CD4-positive, alpha-beta memory T cell (primary cell): ENCODE measurements at regions not wholly inside any gene's neighbourhood (a gene's known extent, or its start where the extent isn't known, plus 50 kb on each side); places are given as distances from the start of the nearest gene placed in this dataset.

Source experiments
- CTCF ChIA-PET: fragments of 350-600 bp; sonication (Branson Sonifier 250); formaldehyde crosslinking; loops from one replicate; lab custom pipeline; 2021; ENCODE audit warnings: inconsistent platforms; ENCODE audit not compliant: partially characterized antibody; lab: Charles Lee
- POLR2A ChIA-PET: fragments of 350-600 bp; sonication (Branson Sonifier 250); formaldehyde crosslinking; loops from one replicate; lab custom pipeline; 2021; ENCODE audit not compliant: partially characterized antibody; lab: Charles Lee
- DNase-seq, 5 donors: peaks; one replicate each; pipeline versions ENCODE4 v3.0.0 to v3.0.0-alpha.2; 2020 to 2022; ENCODE audit warnings: mixed read lengths in 1 of 5
- H3K27ac ChIP-seq: one replicate; pipeline ENCODE4 v1.7.0; 2013; ENCODE audit warnings: low read depth, low read length
- H3K27me3 ChIP-seq: 2 replicates; pipeline ENCODE4 v1.7.0; 2013; ENCODE audit warnings: mild to moderate bottlenecking, low read length, moderate library complexity; ENCODE audit not compliant: insufficient read depth
- H3K36me3 ChIP-seq: 2 replicates; pipeline ENCODE4 v1.7.0; 2013; ENCODE audit warnings: mild to moderate bottlenecking, low read length, moderate library complexity; ENCODE audit not compliant: insufficient read depth
- H3K4me1 ChIP-seq: 2 replicates; pipeline ENCODE4 v1.7.0; 2013; ENCODE audit warnings: mild to moderate bottlenecking, low read length, moderate library complexity; ENCODE audit not compliant: insufficient read depth
- H3K4me3 ChIP-seq, 2 donors: one replicate each; pipeline ENCODE4 v1.7.0; 2013; ENCODE audit warnings: low read length in 2 of 2, mild to moderate bottlenecking in 1 of 2
- H3K9me3 ChIP-seq, 2 donors: one replicate each; pipeline ENCODE4 v1.7.0; 2013; ENCODE audit warnings: low read length in 2 of 2, control low read depth in 1 of 2; ENCODE audit not compliant: control insufficient read depth in 1 of 2
- H3K27ac Mint-ChIP-seq, 7 donors: one replicate each; pipeline ENCODE4 v1.8.0; 2020 to 2021; ENCODE audit warnings: mixed read lengths in 7 of 7, mild to moderate bottlenecking in 6 of 7, inconsistent platforms in 3 of 7, moderate library complexity in 3 of 7
- H3K27me3 Mint-ChIP-seq, 2 donors: one replicate each; pipeline ENCODE4 v1.8.0; 2020 to 2021; ENCODE audit warnings: mixed read lengths in 2 of 2
- H3K36me3 Mint-ChIP-seq, 2 donors: one replicate each; pipeline ENCODE4 v1.8.0; 2020 to 2021; ENCODE audit warnings: mixed read lengths in 2 of 2, inconsistent platforms in 1 of 2, mild to moderate bottlenecking in 1 of 2
- H3K4me1 Mint-ChIP-seq, 4 donors: one replicate each; pipeline ENCODE4 v1.8.0; 2020 to 2021; ENCODE audit warnings: mixed read lengths in 4 of 4, mild to moderate bottlenecking in 1 of 4
- H3K4me3 Mint-ChIP-seq, 8 donors: one replicate each; pipeline ENCODE4 v1.8.0; 2020 to 2021; ENCODE audit warnings: mixed read lengths in 8 of 8, mild to moderate bottlenecking in 7 of 8, moderate library complexity in 6 of 8, inconsistent platforms in 3 of 8
- H3K9me3 Mint-ChIP-seq, 8 donors: one replicate each; pipeline ENCODE4 v1.8.0; 2020 to 2021; ENCODE audit warnings: mixed read lengths in 8 of 8, mild to moderate bottlenecking in 5 of 8, inconsistent platforms in 3 of 8, moderate library complexity in 1 of 8
- intact Hi-C: fragments of 100-400 bp; cut with micrococcal nuclease; formaldehyde crosslinking; loops from one replicate; pipeline ENCODE4 v1.15.1; 2023

DNA sequence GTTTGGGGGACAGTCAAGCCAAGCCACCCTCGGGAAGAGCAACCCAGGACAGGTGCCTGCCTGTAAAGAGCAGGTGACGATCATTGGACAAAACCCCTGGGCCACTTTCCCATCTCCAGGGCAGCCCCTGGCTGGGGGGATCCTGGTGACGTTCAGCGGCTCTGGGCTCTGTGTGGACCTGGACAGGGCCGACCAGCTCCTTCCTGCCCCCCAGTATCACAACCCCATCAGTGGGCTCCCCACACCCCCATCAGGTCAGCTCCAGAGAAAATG lies 57.3 kb upstream of the ASAP2 start:
- Mint-ChIP-seq H3K27me3 (peaks cover 5 to 27% of the 10 kb centered on the region in 2 donors), H3K4me3 (no peak overlapping the region), H3K36me3 (no peaks in the 10 kb centered on the region), H3K9me3 (no peaks in the 10 kb centered on the region), H3K4me1 (no peaks in the 10 kb centered on the region), H3K27ac (no peak overlapping the region)
- no peaks in the 10 kb centered on the region for H3K4me1 ChIP-seq
- intact Hi-C loops = no loop called here
- no peak overlapping the region for H3K27ac ChIP-seq
- H3K27me3 ChIP-seq = peaks cover 4% of the 10 kb centered on the region
- no peaks in the 10 kb centered on the region for H3K9me3 ChIP-seq
- CTCF ChIA-PET = no interaction called here
- H3K36me3 ChIP-seq = no peaks in the 10 kb centered on the region
- POLR2A ChIA-PET = no interaction called here
- no peak for DNase-seq
- H3K4me3 ChIP-seq = no peak overlapping the region

DNA sequence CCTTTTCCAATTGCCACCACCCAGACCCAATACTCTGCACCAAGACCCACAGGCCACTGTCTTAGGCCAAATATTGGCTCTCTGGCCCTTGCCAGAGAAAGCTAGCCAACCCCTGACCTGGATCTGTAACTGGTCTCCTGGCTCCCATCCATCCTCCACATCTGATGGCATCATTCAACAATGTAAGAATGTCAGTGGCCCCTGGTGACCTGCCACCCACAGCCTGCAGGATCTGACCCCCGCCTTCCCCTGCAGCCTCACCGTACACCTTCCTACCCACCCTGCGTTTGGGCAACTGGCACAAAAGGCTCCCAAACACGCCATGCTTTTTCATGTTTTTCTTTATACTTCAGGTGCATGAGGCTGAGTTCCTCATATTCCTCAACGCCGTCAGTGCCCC lies 60.0 kb upstream of the ASAP2 start:
- intact Hi-C loops = no loop called here
- CTCF ChIA-PET = no interaction called here

DNA sequence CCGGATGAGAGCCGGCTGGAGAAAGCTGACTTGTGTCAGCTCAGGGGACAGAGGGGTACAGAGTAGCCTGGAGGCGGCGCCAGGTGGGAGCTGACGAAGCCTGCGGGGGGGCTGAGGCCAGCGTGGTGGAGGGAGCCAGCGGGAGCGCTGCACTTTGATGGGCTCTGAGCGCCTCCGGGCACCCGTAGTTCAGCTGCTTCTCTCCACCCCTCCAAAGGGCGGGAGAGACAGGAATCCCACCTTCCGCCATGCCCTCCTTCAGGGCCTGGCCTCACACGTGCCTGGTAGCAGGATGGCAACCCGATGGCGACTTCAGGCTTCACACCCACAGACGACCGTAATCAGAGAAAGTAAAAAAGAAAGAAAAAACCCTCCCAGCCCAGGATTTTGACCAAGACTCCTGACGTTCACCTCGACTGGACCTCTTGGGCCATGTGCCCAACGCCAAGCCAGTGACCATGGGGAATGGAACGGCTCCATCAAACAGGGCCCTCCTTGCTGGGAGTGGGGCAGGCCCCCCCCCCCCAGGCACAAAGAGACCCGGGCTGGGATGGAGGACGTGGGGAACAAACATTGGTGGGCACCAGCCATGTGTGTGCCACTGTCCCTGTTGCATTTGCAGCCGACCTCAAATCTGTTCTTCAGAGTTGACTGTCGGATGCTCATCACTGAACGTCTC lies 60.7 kb upstream of the ASAP2 start:
- Mint-ChIP-seq H3K27ac (no peak overlapping the region), H3K4me3 (no peak overlapping the region), H3K9me3 (no peaks in the 10 kb centered on the region), H3K27me3 (peaks cover 3 to 26% of the 10 kb centered on the region in 2 donors), H3K4me1 (peaks cover 0 to 5% (median 1%) of the 10 kb centered on the region in 4 donors), H3K36me3 (no peaks in the 10 kb centered on the region)
- H3K9me3 ChIP-seq = no peaks in the 10 kb centered on the region
- H3K4me3 ChIP-seq = no peak overlapping the region
- H3K27ac ChIP-seq = no peak overlapping the region
- POLR2A ChIA-PET = no interaction called here
- H3K36me3 ChIP-seq = no peaks in the 10 kb centered on the region
- intact Hi-C loops = no loop called here
- H3K27me3 ChIP-seq = peaks cover 4% of the 10 kb centered on the region
- peaks cover 5% of the 10 kb centered on the region for H3K4me1 ChIP-seq
- no peak for DNase-seq
- CTCF ChIA-PET = interaction anchor here (0.5 kb wide), 1 partner anchor 20 kb away, joined by 3 read pairs; no protein-coding TSS in a partner anchor

More for the DNA sequence above, 60.0 kb upstream of the ASAP2 start:
- Histone ChIP-seq H3K36me3 (no peaks in the 10 kb centered on the region), H3K4me1 (peaks cover 5% of the 10 kb centered on the region), H3K27ac (no peak overlapping the region), H3K27me3 (peaks cover 4% of the 10 kb centered on the region), H3K4me3 (no peak overlapping the region), H3K9me3 (no peaks in the 10 kb centered on the region)
- no peak overlapping the region for H3K27ac Mint-ChIP-seq
- no peaks in the 10 kb centered on the region for H3K9me3 Mint-ChIP-seq
- peaks cover 0 to 25% of the 10 kb centered on the region in 2 donors for H3K27me3 Mint-ChIP-seq
- H3K4me3 Mint-ChIP-seq = no peak overlapping the region
- POLR2A ChIA-PET = no interaction called here
- DNase-seq = no peak
- no peaks in the 10 kb centered on the region for H3K36me3 Mint-ChIP-seq
- peaks cover 0 to 5% (median 1%) of the 10 kb centered on the region in 4 donors for H3K4me1 Mint-ChIP-seq

DNA sequence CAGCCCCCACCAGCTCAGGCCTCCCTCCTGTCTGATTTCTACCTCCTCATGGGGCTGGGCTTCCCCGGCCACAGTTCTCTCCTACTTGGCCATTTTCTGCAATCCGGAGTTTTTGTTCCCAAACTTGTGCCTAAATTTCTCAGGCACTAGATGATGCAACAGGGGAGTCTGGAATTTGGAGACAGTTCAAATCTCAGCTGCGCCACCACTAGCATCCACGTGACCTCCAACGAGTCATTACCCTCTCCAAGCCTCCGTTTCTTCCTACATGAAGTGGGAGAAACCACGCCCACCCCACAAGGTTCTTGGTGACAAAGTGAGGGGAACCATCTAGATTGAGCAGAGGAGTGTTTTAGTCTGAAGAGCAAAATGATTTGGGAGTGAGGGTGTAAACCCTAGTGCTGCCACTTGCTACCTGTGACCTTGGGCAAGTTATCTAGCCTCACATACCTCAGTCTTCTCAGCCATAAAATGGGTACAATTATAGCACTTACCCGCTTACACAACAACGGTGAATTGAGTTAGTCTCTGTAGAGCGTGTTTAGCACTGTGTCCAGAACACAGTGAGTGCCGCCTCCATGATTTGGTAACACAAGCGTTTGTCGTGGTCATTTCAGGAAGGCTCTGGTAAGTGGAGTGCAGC lies 61.4 kb upstream of the ASAP2 start:
- H3K4me1 ChIP-seq = peaks cover 5% of the 10 kb centered on the region
- H3K36me3 ChIP-seq = no peaks in the 10 kb centered on the region
- peaks cover 4% of the 10 kb centered on the region for H3K27me3 ChIP-seq
- intact Hi-C loops = no loop called here
- Mint-ChIP-seq H3K4me1 (peaks cover 0 to 5% (median 1%) of the 10 kb centered on the region in 4 donors), H3K9me3 (no peaks in the 10 kb centered on the region), H3K27me3 (peaks cover 5 to 26% of the 10 kb centered on the region in 2 donors), H3K27ac (no peak overlapping the region), H3K36me3 (no peaks in the 10 kb centered on the region), H3K4me3 (no peak overlapping the region)
- H3K27ac ChIP-seq = no peak overlapping the region
- no peak for DNase-seq
- no peak overlapping the region for H3K4me3 ChIP-seq
- ChIA-PET CTCF (interaction anchor here (0.5 to 0.9 kb wide), 2 partner anchors 21 to 927 kb away, joined by 3 read pairs; no protein-coding TSS in a partner anchor), POLR2A (no interaction called here)
- no peaks in the 10 kb centered on the region for H3K9me3 ChIP-seq

DNA sequence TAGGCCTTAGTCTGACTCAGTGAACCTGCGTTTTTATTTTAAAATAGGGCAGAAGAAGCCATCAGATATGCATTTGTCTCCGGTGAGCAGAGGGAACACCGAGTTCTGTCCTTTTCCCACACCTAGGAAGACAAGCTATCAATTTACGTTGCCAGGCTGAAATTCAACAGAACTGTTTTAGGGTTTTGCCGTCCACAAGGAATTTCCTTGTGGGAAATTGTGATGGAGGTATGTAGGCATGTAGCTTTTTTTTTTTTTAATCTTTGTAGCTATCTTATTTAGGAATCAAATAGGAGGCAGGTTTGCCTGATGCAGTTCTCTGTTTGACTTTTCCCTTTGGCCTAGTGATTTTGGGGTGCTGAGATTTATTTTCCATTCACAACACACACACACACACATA lies 62.0 kb upstream of the ASAP2 start:
- no peaks in the 10 kb centered on the region for H3K9me3 ChIP-seq
- intact Hi-C loops = no loop called here
- peaks cover 4% of the 10 kb centered on the region for H3K27me3 ChIP-seq
- H3K4me1 Mint-ChIP-seq = peaks cover 0 to 8% (median 1%) of the 10 kb centered on the region in 4 donors
- POLR2A ChIA-PET = no interaction called here
- H3K36me3 Mint-ChIP-seq = no peaks in the 10 kb centered on the region
- no peak overlapping the region for H3K4me3 Mint-ChIP-seq
- H3K4me3 ChIP-seq = no peak overlapping the region
- peak overlapping the region in 1 of 7 donors; percentile 32 for H3K27ac Mint-ChIP-seq
- H3K4me1 ChIP-seq = peaks cover 5% of the 10 kb centered on the region
- H3K9me3 Mint-ChIP-seq = no peaks in the 10 kb centered on the region
- peaks cover 5 to 24% of the 10 kb centered on the region in 2 donors for H3K27me3 Mint-ChIP-seq
- CTCF ChIA-PET = interaction anchor here (0.9 kb wide), 1 partner anchor 927 kb away, joined by 3 read pairs; no protein-coding TSS in a partner anchor
- H3K27ac ChIP-seq = no peak overlapping the region
- no peak for DNase-seq
- H3K36me3 ChIP-seq = no peaks in the 10 kb centered on the region

DNA sequence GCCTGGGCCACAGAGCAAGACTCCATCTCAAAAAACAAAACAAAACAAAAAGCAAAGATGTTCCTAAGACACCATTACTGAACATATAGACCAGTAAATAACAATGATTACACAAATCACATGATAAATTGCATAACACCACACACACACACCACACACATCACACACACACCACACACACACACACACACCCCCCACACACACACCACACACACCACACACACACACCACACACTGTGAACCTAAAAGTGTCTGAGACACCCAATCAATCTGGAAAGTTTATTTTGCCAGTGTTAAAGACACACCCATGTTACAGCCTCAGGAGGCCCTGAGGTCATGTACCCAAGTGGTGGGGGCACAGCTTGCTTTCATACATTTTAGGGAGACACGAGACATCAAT lies 62.6 kb upstream of the ASAP2 start:
- POLR2A ChIA-PET = no interaction called here
- no peak overlapping the region for H3K4me3 ChIP-seq
- intact Hi-C loops = no loop called here

DNA sequence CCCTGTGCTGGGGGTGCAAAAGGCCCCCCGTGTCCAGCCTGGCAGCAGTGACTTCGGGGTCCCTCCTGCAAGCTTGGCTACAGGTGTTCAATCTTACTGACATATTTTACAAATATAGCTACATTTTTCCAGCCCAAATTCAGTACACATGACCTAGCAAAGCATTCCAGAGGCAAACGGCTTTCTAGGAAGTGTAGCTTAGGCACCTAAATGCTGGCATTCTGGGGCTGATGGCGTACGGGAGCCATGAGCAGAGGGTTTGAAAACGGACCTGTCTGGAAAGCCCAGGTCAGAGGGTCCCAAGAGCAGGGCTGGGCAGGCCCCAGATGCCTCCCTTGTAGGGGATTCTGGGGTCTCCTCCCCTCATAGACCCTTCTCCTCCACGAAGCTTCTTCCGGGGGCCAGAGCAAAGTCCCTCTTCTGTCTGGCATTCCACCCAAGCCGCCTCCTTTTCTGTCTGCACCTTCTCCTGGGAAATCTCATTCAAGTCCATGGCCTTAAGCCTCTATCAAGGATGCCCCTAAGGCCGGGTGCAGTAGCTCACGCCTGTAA lies 63.3 kb upstream of the ASAP2 start:
- no peak overlapping the region for H3K27ac ChIP-seq
- peaks cover 5% of the 10 kb centered on the region for H3K4me1 ChIP-seq
- POLR2A ChIA-PET = no interaction called here
- no peaks in the 10 kb centered on the region for H3K36me3 ChIP-seq
- no peak overlapping the region for H3K27ac Mint-ChIP-seq
- intact Hi-C loops = no loop called here
- peaks cover 5 to 25% of the 10 kb centered on the region in 2 donors for H3K27me3 Mint-ChIP-seq
- CTCF ChIA-PET = interaction anchor here (0.7 to 3.2 kb wide), 6 partner anchors 9 to 905 kb away, joined by 3 to 21 read pairs (median 3); no protein-coding TSS in a partner anchor
- H3K9me3 ChIP-seq = no peaks in the 10 kb centered on the region
- H3K4me3 ChIP-seq = no peak overlapping the region
- peak overlapping the region in 4 of 8 donors; percentile 17 to 61 (median 28) for H3K4me3 Mint-ChIP-seq
- DNase-seq = no peak
- peaks cover 4% of the 10 kb centered on the region for H3K27me3 ChIP-seq
- H3K4me1 Mint-ChIP-seq = peaks cover 0 to 9% (median 1%) of the 10 kb centered on the region in 4 donors
- no peaks in the 10 kb centered on the region for H3K9me3 Mint-ChIP-seq
- H3K36me3 Mint-ChIP-seq = no peaks in the 10 kb centered on the region

More for the DNA sequence above, 62.6 kb upstream of the ASAP2 start:
- peaks cover 5% of the 10 kb centered on the region for H3K4me1 ChIP-seq
- H3K27me3 Mint-ChIP-seq = peaks cover 5 to 25% of the 10 kb centered on the region in 2 donors
- peaks cover 4% of the 10 kb centered on the region for H3K27me3 ChIP-seq
- H3K27ac Mint-ChIP-seq = no peak overlapping the region
- CTCF ChIA-PET = interaction anchor here (0.9 to 1.1 kb wide), 2 partner anchors 23 to 928 kb away, joined by 3 read pairs; no protein-coding TSS in a partner anchor
- H3K9me3 ChIP-seq = no peaks in the 10 kb centered on the region
- peaks cover 0 to 9% (median 1%) of the 10 kb centered on the region in 4 donors for H3K4me1 Mint-ChIP-seq
- no peaks in the 10 kb centered on the region for H3K36me3 Mint-ChIP-seq
- H3K36me3 ChIP-seq = no peaks in the 10 kb centered on the region
- DNase-seq = no peak
- H3K9me3 Mint-ChIP-seq = no peaks in the 10 kb centered on the region
- peak overlapping the region in 2 of 8 donors; percentile 11 to 22 for H3K4me3 Mint-ChIP-seq
- no peak overlapping the region for H3K27ac ChIP-seq
